NOMO-1 treated with dmso at 0.1 percent for 144 hours (cell line): ENCODE measurements at regions not wholly inside any gene's neighbourhood (a gene's known extent, or its start where the extent isn't known, plus 50 kb on each side); places are given as distances from the start of the nearest gene placed in this dataset.
"Not testable (repeated sequence)": the region's sequence is repeated elsewhere in the genome, so short reads cannot be mapped to it uniquely, and the experiment has no call there.

Source experiments
- DNase-seq: peaks from one replicate; lab custom pipeline; 2025; ENCODE audit not compliant: unreplicated experiment; lab: John Stamatoyannopoulos, UW

GRCh38 chr11:105432241-105432995 is 177.5 kb upstream of the GRIA4 start:
- no peak for DNase-seq

- DNase-seq, result no peak
These were observed 180.6 kb upstream of the GRIA4 start for GRCh38 chr11:105429096-105429910.

- no peak for DNase-seq
These were observed 202.8 kb upstream of the GRIA4 start for GRCh38 chr11:105407101-105407500.

GRCh38 chr11:105401269-105401809 is 208.5 kb upstream of the GRIA4 start:
- DNase-seq, result no peak

DNA sequence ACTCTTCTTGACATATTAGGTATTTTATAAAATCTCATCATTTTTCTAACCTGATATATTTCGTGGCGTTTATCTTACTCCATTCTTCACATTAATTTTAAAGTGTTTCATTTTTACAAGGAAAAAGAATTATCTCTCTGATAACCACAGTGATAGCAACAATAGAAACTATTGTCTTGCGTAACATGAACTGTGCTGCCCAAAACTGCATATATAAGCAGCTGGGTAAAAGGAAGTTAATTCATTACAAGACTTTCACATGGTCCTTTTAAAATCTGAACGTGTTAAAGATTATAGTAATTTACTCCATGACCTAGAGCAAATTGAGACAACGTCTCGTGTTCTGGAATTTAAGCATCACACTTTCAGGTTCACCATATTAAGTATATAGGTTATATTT is 210.4 kb upstream of the GRIA4 start:
- peak; percentile 22 for DNase-seq

GRCh38 chr11:105398636-105399035 is 211.2 kb upstream of the GRIA4 start:
- no peak for DNase-seq

DNA sequence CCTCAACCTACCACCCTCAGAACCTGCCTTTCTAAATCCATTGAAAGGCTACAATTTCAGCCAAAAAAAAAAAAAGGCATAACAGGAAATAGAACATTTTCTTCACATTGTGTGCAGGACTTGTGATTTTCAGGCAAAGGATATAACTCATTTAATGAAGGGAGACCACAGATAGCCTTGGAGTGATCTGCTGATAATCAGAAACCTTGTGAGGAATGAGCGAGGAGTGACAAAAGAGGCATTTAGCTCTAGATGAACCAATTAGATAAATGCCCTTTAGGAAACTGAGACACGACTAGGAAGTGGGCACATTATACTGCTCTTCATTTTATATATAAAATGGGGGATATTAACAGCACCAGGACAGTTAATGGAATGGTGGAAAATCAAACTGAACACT is 216.5 kb upstream of the GRIA4 start:
- DNase-seq, result no peak

GRCh38 chr11:105392556-105392955 is 217.3 kb upstream of the GRIA4 start:
- no peak for DNase-seq

- no peak for DNase-seq
These were observed 219.9 kb upstream of the GRIA4 start for GRCh38 chr11:105389952-105390351.

- no peak for DNase-seq
These were observed 221.9 kb upstream of the GRIA4 start for GRCh38 chr11:105388006-105388405.

DNA sequence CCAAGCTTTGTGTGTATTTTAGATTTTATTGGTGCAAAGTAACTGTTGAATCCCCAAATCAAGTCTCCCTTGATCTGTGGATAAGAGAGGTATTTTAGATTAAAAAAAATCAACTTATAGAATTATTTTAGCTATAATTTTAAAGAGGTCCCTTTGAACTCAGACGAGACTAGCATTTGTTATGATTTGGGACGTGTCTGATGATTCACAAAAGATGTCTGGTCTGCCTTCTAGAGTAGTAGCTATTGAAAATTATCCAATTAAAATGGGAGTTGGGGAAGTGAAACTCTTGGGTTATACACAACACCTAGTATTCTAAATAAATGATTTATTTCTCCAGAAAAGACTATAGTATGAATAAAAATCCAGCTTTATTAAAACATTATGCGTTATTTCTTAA is 227.9 kb upstream of the GRIA4 start:
- DNase-seq, result peak; percentile 32

DNA sequence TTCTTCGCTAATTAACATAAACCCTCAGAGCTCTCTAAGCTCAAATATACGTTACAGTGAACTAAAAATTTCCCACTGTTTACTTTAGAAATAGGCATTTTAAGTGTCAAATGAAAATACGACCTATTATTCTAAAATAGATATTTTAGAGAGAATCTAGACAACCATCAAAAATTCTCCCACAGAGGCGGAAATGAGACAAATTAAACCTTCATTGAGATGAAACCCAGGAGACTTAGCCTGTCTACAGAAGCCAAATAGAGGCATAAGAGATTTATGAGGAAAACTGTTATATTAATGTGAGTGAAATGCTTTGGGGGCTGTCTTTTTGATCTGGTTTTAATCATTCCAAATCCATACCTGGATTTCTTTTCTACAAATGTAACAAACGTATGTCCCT is 232.0 kb upstream of the GRIA4 start:
- DNase-seq, result no peak

DNA sequence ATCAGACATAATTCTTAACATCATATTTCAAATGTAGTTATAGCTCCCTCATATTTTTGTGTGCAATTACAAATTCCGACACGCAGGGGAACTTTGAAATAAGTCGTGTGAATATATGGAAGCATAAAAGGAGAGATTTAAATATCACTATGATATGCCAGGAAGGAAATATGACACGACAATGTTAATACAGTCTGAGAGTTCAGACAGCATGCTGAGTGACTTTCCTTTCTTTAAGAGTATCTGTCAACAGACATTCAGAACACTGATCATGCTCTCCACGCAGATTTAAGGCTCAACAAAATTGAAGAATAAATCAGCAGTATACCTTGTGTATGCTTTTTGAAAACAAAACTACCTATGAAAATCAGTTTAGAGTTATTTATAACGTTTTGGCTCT is 232.6 kb upstream of the CARD18 start:
- DNase-seq, result no peak

DNA sequence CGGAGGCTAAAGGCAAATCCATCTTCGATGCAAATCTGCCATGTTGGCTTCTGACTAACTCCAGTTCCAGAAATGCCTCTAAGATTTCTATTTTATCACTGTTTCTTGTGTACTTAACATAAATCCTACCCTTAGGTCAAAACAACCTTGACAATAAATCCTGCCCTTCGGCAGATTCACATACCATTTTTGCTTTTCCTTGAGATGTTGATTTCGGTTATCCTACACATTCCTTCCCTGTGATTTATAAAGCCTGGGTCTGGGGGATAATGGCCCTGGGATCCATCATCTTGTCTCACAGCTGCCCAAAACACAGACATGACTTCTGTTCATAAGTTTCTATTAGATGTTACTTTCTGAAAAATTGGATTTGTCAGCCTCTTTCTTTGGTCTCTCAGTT is 231.7 kb upstream of the CARD18 start:
- DNase-seq, result no peak

GRCh38 chr11:105368711-105369110 is 229.1 kb upstream of the CARD18 start:
- DNase-seq, result no peak

- no peak for DNase-seq
These were observed 227.6 kb upstream of the CARD18 start for GRCh38 chr11:105367129-105367528.

- no peak for DNase-seq
These were observed 222.1 kb upstream of the CARD18 start for GRCh38 chr11:105361651-105362050.

- no peak for DNase-seq
These were observed 218.2 kb upstream of the CARD18 start for GRCh38 chr11:105357764-105358163.

GRCh38 chr11:105357146-105357545 is 217.6 kb upstream of the CARD18 start:
- DNase-seq, result no peak

DNA sequence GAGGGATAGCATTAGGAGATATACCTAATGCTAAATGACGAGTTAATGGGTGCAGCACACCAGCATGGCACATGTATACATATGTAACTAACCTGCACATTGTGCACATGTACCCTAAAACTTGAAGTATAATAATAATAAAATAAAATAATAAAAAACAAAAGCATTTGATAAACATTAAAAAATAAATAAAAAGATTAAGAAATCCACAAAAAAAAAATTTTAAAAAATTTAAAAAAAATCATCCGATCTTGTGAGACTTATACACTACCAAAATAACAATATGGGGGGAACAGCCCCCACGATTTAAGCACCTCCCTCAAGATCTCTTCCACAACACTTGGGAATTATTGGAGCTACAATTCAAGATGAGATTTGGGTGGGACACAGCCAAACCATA is 210.3 kb upstream of the CARD18 start:
- DNase-seq, result not testable (repeated sequence)

- no peak for DNase-seq
These were observed 205.4 kb upstream of the CARD18 start for GRCh38 chr11:105344938-105345337.

DNA sequence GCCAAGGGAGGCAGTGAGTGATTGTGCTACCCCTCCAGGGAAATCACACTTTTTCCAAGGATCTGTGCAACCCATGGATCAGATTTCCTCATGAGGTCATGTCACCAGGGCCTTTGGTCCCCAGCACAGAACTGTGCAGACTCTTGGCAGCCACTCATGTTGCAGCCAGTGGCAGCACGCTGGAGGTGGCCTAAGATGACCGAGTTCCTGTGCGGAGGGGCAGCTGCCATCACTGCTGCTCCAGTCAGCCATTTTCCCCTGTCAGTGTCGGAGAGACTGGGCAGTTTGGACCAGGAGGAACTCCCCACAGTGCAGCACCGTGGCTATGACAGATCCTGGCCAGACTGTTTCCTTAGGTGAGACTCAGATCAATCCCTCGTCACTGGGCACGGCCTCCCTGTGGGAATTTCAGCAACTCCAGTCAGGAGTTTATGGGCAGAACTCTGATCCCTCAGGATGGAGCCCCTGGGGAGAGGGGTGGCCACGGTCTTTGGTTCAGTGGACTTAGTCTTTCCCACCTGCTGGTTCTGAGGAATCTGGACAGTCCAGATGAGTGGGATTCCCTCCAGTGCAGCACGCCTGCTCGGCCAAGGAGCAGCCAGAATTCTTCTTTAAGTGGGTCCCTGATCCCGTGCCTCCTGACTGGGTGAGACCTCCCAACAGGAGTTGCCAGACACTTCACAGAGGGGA is 194.6 kb upstream of the CARD18 start:
- DNase-seq, result no peak
